ENCODE measurements at regions not wholly inside any gene's neighbourhood (a gene's known extent, or its start where the extent isn't known, plus 50 kb on each side); places are given as distances from the start of the nearest gene placed in this dataset.
"Not testable (repeated sequence)": the region's sequence is repeated elsewhere in the genome, so short reads cannot be mapped to it uniquely, and the experiment has no call there.

GRCh38 chr6:84926189-84927155, 162.1 kb upstream of the TBX18 start:
- no peak for DNase-seq (ENCODE audit: low spot score)

GRCh38 chr6:84921891-84922290, 157.5 kb upstream of the TBX18 start:
- DNase-seq (ENCODE audit: low spot score) = no peak

GRCh38 chr6:84920021-84920420, 155.6 kb upstream of the TBX18 start:
- no peak for DNase-seq (ENCODE audit: low spot score)

- no peak for DNase-seq (ENCODE audit: low spot score)
These were observed 152.3 kb upstream of the TBX18 start for GRCh38 chr6:84916704-84917103.

GRCh38 chr6:84912472-84913322, 148.3 kb upstream of the TBX18 start:
- DNase-seq (ENCODE audit: low spot score) = no peak

GRCh38 chr6:84910906-84911607, 146.7 kb upstream of the TBX18 start:
- DNase-seq (ENCODE audit: low spot score) = no peak

- DNase-seq (ENCODE audit: low spot score) = no peak
These were observed 144.0 kb upstream of the TBX18 start for GRCh38 chr6:84908304-84908904.

- DNase-seq (ENCODE audit: low spot score) = no peak
These were observed 142.1 kb upstream of the TBX18 start for GRCh38 chr6:84906514-84906913.

GRCh38 chr6:84905823-84906222, 141.4 kb upstream of the TBX18 start:
- no peak for DNase-seq (ENCODE audit: low spot score)

GRCh38 chr6:84902354-84902928, 138.0 kb upstream of the TBX18 start:
- DNase-seq (ENCODE audit: low spot score) = no peak

- no peak for DNase-seq (ENCODE audit: low spot score)
These were observed 133.7 kb upstream of the TBX18 start for GRCh38 chr6:84897988-84898594.

GRCh38 chr6:84897011-84897410, 132.6 kb upstream of the TBX18 start:
- DNase-seq (ENCODE audit: low spot score) = no peak

GRCh38 chr6:84892671-84893070, 128.3 kb upstream of the TBX18 start:
- no peak for DNase-seq (ENCODE audit: low spot score)

GRCh38 chr6:84882768-84883766, 118.7 kb upstream of the TBX18 start:
- DNase-seq (ENCODE audit: low spot score) = no peak

GRCh38 chr6:84879385-84879784, 115.0 kb upstream of the TBX18 start:
- DNase-seq (ENCODE audit: low spot score) = not testable (repeated sequence)

- DNase-seq (ENCODE audit: low spot score) = no peak
These were observed 113.3 kb upstream of the TBX18 start for GRCh38 chr6:84877515-84878210.

- DNase-seq (ENCODE audit: low spot score) = no peak
These were observed 112.5 kb upstream of the TBX18 start for GRCh38 chr6:84876723-84877514.

- DNase-seq (ENCODE audit: low spot score) = no peak
These were observed 108.8 kb upstream of the TBX18 start for GRCh38 chr6:84872996-84873723.

Measured in Ammon's horn (tissue), 1 donor.